ENCODE measurements at regions not wholly inside any gene's neighbourhood (a gene's known extent, or its start where the extent isn't known, plus 50 kb on each side); places are given as distances from the start of the nearest gene placed in this dataset.
"Not testable (repeated sequence)": the region's sequence is repeated elsewhere in the genome, so short reads cannot be mapped to it uniquely, and the experiment has no call there.

DNA sequence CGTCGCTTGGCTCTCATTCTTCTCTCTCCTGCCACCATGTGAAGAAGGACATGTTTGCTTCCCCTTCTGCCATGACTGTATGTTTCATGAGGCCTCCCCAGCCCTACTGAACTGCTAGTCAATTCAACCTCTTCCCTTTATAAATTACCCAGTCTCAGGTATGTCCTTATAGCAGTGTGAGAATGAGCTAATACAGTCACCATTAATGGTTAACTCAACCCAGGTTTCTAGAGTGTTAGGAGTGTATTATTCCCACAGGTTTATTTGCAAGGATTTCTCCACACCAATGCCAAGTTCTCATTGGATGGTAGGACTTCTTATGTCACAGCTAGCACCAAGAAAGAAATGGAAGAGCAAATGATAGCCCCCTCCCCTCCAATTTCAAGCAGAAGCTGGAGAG is 71.9 kb downstream of the DYNAP start:
- no peak for DNase-seq

DNA sequence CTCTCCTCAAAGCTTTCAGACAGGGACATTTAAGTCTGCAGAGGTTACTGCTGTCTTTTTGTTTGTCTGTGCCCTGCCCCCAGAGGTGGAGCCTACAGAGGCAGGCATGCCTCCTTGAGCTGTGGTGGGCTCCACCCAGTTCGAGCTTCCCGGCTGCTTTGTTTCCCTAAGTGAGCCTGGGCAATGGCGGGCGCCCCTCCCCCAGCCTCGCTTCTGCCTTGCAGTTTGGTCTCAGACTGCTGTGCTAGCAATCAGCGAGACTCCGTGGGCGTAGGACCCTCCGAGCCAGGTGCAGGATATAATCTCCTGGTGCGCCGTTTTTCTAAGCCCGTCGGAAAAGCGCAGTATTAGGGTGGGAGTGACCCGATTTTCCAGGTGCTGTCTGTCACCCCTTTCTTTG is 78.7 kb downstream of the DYNAP start:
- not testable (repeated sequence) for DNase-seq

DNA sequence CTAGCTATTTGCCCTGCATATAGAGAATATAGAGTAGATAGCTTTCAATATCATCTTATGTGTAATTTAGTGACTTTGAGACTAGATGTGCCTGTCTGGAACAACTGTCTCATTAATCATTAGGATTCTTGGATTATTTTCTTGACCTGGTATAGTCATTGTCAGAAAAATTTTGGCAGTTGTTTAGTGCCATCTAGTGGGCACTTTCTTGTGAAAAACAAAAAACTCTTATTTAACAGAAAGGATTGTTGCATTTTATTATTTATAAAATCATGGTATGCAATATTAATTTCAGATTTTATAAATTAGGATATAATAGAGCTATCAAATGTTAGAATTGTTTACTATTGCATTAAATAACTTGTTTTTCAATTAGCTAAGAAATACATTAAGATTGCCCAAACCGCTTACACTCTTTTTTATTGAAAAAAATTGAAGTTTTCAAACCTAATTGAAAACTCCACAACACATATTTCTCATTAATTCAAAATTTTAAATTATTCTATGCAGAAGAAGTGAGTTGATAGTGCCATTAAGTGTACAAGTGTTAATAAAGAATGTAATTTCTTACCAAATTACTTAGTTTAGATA is 80.3 kb downstream of the DYNAP start:
- no peak for DNase-seq

DNA sequence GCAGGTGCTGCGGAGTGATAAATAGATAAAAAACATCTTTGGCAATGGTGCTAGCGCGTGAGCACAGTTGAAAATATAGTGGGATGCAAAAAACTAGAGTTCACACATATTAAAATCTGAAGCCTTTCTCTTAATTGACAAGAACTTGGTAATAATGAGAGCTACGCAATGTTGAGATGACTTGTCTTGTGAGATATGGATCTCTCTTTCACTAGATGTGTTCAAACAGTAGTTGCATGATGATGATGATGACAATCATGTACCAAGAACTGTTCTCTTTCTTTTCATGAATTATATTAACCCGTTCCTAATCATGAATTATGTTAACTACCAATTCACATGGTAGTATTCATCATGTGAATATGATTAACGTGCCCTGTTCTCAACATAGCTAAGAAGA is 81.1 kb downstream of the DYNAP start:
- DNase-seq: no peak

DNA sequence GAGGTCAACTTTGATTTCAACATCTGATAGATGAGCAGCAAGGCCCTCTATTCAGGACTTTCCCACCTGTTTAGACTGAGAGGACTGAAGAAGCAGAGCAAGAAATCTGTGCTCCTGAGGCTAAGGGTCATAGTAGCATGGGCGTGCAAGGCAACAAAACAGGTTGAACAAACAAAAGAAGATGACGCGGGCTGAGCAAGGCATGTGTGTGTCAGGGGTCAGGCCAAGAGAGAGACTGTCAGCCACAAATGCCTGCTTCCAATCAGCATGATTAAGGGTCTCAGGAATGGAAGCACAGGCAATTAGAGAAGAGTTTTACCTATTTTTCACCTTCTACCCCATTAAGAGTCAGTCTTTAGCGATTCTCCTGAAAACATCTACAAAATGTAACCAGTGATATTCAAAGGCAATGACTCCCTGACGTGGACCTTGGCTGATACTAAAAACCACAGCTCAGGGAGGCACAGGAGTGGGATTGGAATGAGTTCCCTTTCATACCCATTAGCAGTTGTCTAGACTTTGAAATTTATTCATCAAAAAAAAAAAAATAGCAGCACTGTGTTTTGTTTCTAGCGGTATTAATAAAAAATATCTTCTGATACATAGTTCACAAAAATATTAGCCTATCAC is 81.9 kb downstream of the DYNAP start:
- DNase-seq: no peak

DNA sequence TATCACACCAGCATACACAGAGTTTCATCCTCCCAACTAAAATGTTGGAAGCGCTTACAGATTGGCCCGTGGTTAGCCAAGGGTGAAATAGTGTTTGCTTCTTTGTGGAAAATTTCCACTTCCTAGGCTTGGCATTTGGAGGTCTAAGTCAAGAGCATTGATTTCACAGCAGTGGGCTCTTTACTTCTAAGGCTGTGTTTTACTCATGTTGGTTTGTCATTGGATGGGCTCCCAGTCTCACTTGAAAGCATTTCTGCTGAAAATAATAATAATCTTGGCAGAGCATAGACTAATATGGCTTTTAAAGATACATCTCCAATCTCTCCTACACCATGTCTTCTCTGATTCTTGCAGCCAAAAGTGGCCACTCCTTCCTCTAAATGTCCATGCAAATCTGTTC is 82.9 kb downstream of the DYNAP start:
- DNase-seq: no peak

DNA sequence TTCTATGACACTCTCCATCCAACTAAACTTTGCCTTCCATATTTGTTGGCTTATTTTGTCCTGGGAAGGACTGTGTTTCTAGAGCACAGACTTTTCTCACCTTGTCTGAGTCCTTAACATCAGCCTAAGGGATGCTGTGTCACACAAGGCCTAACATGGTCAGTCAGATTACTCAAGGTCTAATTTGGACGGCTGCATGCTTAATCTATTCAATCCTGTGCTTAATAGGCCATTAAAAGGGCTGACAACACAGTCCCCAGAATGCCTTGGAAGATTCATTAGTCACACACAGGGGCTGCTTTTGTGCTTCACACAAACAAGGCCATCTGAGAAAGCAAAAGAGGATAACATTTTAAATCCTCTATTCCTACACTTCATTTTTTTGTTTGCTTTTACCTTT is 84.0 kb downstream of the DYNAP start:
- no peak for DNase-seq

DNA sequence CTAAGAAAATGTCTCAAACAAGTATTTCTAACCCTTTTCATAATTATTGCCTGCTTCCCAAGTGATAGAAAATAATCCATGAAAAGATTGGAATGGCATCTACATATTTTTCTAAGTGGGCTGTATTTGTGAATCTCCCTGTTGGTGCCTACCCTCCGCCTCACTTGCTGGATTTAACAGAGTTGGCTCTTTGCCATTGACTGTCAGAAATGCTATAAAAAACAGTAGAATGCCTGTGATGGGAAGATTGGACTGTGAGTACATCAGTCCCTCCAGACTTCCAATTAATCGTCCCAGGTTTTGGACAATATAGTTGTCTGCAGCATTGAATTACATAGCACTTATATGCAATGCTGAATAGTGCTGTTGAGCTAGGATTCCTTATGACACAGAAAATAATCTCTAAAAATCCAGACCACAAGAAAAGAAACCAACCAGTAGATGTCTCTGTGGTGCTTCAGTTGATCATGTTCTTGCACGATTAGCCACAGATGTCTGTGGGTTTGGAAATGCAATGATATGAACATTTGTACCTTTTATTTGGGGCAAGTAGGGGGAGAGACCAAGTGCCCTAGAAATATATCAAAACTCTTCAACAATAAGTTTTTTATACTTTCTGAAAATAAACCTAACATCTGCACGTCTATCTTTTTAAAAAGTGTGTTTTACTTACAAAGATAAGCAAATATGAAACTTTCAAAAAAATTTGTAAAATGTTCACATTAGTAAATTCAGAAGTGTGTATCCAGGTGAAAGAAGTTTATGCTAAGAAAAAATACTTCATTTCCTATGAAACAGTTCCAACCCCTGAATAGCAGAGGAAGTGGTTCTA is 88.5 kb downstream of the DYNAP start:
- DNase-seq: no peak

DNA sequence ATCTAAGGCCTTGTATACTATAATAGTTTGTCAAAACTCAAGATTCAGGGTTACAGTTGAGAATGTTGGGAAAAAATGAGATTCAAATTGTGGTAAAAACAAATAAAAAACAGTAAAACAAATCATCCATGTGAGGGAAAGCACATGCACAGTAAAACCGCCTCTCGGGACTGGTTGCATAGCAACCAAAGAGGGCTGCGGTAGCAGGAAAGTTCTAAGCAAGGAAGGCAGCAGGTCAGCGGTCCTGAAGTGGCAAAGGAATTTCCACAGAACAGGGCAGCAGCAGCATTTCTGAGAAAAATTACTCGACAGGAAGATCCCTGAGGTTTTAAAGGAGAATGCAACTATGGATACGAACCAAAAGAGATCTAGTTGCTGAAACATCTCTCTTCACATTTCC is 93.7 kb downstream of the DYNAP start:
- no peak for DNase-seq

DNA sequence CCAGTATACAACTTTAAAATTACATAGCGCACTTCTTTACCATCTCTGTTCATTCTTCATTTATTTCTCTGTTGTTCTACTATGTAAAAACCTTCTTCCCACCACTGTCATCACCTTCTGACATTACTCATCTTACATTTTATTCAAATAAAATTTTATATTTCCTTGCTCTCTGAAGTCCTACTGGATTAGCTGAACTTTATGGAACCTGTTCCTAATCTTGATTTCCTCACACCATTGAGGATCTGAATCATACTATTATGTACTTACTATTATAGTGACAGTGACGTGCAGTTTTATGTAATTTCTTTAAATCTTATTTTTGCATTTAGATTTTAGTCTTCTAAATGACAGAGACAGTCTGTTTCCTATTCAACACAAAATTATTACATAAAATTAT is 98.3 kb downstream of the DYNAP start:
- DNase-seq: no peak

DNA sequence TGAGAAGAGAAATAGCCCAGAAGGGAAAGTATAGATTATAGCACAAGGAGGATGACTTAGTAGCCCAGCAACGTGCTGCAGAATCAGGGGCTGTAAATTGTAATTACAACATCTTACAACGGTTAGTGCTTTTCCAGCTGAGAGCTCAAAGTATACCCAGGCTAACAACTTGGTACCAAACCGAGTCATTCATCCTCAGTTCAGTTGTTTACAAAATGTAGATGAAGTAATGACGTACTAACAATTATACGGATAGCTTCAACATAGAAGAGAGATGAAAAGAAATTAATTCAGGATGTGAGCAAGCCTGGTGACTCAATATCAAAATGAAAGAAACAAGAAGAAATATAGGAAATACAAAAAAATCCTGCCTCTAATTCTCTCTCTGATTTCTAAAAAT is 99.2 kb downstream of the DYNAP start:
- DNase-seq: no peak

DNA sequence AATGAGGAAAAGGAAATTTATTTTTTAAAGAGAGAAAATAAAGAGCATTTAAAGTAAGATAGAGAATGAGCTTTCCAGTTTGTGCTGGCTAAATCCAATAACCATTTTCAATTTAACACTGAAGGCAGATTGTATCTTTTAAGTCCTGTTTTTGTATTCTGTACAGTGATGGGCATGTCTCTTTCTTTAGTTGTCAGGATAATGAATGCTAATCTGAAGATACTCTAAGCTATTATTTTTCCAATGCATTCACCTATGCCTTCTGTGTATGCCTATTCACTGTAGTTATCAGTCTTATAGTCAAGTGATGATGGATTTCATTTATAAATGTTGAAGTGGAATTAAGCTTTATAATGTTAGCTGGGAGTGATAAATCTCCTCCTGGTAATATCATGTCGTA is 101.4 kb downstream of the DYNAP start:
- DNase-seq: no peak

DNA sequence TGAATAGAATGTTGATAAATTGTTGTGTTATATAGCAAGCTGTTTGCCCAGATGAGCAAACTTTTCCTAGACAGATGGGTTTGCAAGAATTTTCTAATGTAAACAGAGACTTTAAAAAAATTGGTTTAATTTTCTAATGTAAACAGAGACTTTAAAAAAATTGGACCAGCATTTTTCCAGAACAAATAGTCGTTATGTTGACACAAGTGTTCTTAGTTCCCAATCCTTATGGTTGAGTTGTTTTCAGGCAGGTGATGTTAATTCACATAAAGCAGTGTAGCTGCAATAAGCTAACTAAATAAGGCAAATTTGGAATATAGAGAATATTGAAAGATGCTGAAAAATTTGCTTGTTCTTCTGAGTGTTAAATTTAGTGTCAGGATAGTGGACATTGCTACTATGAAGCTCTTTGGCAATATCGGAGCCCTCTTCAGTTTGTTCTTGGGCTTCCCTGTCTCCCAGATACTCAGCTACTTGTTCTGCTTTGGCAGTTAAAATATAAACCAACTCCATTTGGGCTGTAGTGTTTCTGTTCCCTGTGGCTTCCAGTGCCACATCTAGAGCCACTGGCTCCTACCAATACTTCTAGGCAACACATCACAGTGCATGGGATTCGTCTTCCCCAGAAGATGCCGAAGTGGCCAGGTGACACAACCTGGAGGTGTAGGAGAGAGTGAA is 105.7 kb downstream of the DYNAP start:
- no peak for DNase-seq

DNA sequence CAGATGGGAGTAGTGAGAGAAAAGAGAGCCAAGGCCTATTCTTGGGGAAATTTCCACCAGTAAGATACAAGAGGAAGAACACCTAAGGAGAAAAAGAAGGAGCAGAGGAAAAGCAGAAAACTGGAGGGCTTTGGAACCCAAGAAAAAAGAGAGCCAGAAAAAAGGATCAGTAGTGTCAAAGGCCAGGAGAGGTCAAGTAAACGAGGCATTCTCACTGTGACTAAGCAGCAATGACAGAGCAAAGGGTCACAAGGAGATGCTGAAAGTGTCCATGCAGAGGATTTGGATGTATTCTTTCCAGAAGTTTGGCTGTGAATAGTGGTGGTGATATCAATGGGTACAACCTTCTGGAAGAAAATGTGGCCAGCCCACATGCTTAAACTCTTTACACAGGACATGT is 109.5 kb downstream of the DYNAP start:
- DNase-seq: no peak

DNA sequence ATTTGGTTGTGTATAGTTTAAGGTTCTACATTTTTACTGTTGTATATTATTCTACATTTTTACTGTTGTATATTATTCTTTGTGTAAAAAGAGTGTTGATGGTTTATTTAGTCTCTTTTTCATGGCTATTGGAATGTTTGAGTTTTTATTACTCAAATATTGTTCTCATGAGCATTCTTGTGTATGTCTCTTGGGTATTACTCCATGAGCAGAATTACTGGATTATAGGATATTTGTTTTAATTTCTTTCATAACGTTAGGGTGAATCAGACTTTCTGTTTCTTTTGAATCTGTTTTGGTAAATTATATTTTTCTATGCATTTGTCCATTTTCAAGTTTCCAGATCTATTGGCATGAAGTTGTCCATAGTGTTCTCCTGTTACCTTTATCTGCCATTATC is 111.6 kb downstream of the DYNAP start:
- no peak for DNase-seq

DNA sequence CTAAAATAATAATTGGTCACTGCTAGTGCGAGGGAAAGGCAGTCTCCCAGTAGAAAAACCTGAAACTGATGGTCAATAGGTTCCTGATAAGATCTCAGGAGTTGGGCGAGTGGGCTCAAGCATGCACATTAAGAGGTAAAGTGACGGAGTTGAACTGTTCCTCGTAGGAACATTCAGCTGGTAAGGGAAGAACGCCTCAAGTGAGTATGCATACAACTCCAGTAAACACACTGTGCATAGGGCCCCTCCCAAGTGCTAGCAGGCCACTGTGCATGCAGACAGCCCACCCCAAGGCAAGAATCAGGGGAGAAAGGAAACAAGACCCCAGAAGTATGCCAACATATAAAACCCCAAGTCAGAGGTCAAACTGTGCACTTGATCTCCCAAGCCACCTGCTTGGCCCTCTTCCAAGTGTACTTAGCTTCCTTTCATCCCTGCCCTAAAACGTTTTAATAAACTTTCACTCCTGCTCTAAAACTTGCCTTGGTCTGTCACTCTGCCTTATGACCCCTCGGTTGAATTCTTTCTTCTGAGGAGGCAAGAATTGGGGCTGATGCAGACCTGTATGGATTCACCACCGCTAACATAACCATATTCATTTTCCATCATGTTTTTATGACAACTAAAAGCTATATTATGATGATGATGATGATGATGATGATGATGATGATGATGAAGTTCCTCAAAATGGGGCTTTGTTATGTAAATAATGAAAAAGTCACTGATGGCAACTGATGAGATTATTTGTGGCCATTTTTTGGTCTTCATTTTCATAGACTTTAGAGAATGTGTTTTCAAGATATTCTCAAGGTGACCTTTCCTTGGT is 118.0 kb upstream of the RAB27B start:
- DNase-seq: no peak

DNA sequence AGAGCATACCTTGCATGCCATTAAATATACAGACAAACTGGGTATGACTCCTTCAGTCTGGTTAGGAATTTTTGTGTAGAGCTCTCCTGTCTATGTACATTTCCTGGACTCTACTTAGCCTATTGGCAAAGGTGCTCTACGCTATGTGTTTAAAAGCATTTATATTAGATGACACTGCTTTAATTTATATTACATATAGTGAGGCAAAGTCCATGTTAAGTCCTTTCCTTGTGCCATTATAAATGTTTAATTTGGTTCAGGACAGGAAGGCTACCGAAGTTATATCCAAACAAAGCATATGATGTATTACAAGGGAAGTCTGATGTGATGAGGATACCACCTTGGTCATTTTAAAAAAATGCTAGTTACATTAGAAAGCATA is 117.4 kb upstream of the RAB27B start:
- no peak for DNase-seq

DNA sequence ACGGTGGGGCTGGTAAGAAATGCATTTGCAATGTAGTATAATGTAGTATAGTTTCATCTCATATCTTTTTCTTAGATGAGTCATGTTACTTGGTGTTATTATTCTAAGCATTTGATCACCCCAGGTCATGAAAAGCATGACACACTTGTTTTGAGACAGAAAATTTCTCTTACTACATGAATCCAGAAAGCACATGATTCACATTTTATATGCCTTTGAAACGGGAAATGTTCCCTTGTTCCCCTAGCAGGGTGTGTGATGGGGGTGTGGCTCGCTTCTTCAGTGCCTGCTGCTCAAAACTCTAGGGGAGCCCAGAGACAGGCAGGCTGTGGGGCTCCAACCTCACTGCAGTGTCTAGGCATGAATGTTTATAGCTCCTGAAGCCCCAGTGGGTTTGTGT is 116.0 kb upstream of the RAB27B start:
- DNase-seq: no peak

DNA sequence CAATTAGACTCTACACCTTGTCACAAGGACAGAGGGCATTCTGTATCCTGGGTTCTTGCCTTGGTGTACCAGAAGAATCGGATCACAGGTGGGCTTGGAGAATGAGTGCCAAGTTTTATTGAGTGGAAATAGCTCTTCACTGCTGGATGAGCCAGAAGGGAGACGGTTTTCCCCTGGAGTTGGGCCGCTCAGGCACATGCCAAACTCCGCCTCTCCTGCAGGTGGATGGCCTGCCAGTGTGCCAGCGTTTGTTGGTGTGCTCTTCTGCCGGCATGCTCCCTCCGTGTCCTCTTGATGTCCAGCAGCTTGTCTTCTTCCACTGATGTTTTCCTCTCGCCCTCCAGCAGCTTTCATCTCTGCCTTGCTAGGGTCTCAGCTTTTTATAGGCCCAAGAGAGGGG is 115.5 kb upstream of the RAB27B start:
- DNase-seq: no peak

DNA sequence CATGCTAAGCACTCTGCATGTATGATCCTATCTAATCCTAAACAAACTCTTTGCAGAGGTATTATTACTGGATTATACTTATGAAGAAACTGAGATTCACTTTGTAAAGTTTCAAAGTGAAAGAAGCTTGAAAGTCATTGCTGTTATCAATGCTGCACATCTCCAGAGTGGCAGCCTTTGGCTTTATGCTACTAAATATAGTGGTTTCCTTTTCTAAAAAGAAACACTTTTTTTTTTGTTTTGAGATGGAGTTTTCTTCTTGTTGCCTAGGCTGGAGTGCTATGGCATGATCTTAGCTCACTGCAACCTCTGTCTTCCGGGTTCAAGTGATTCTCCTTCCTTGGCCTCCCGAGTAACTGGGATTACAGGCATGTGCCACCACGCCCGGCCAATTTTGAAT is 114.9 kb upstream of the RAB27B start:
- no peak for DNase-seq

DNA sequence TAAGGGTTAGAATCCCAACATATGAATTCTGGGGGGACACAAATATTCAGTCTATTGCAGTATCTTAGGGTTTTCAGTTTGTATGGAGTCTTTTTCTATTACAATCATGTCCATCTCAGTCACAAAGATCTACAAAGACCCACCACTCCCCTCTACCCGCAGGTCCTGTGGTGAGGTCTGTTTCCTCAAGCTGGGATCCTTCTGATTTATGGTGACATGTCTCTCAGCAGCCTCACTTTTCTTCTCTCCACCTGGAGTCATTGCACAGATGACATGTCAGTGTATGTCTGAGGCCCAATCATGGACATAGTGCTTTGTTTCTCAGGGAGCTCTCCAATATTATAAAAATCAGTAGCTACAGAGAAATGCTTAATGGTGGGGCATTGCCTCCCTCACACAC is 113.4 kb upstream of the RAB27B start:
- DNase-seq: no peak

DNA sequence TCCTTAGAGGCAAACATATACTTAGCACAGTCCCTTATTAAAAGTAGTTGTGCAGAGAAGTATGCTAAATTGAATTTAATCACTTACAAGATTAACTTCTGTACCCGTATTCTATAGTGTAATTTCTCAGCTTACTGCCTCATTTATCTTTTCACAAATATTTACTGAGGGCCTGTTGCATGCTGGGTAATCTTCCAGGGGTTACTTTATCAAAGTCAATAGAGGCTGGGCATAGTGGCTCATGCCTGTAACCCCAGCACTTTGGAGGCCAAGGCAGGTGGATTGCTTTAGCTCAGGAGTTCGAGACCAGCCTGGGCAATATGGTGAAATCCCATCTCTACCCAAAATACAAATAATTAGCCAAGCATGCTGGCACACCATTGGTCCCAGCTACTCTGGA is 111.7 kb upstream of the RAB27B start:
- no peak for DNase-seq

All from activated gamma-delta T cell (primary cell).